Endodermal cell (in vitro differentiated cells): ENCODE measurements at regions not wholly inside any gene's neighbourhood (a gene's known extent, or its start where the extent isn't known, plus 50 kb on each side); places are given as distances from the start of the nearest gene placed in this dataset.

Experiments used
- DNase-seq: peaks from one replicate; pipeline ENCODE4 v3.0.0-alpha.2; 2017
- H3K27ac ChIP-seq: 2 replicates; pipeline ENCODE4 v1.5.1; 2013; ENCODE audit warnings: mild to moderate bottlenecking, low read depth, low read length, moderate library complexity
- H3K27me3 ChIP-seq: 2 replicates; pipeline ENCODE4 v1.6.1; 2013; ENCODE audit warnings: mild to moderate bottlenecking, low read length, moderate library complexity; ENCODE audit not compliant: insufficient read depth, control insufficient read depth, poor library complexity, severe bottlenecking
- H3K36me3 ChIP-seq: 2 replicates; pipeline ENCODE4 v1.7.0; 2013; ENCODE audit warnings: mild to moderate bottlenecking, low read length, moderate library complexity; ENCODE audit not compliant: control insufficient read depth, insufficient read depth
- H3K4me1 ChIP-seq: one replicate; pipeline ENCODE4 v1.7.0; 2013; ENCODE audit warnings: low read length; ENCODE audit not compliant: control insufficient read depth, insufficient read depth
- H3K4me3 ChIP-seq: 2 replicates; pipeline ENCODE4 v1.5.1; 2013; ENCODE audit warnings: mild to moderate bottlenecking, low read length, moderate library complexity
- H3K9ac ChIP-seq: 2 replicates; pipeline ENCODE4 v1.6.1; 2013; ENCODE audit warnings: mild to moderate bottlenecking, low read length, moderate library complexity; ENCODE audit not compliant: poor library complexity, severe bottlenecking; ENCODE audit errors: extremely low read depth
- H3K9me3 ChIP-seq: 2 replicates; pipeline ENCODE4 v1.6.1; 2013; ENCODE audit warnings: mild to moderate bottlenecking, low read length, moderate library complexity; ENCODE audit not compliant: control insufficient read depth
- H3K27ac Mint-ChIP-seq: 2 replicates; pipeline ENCODE4 v1.8.0; 2020; ENCODE audit warnings: mixed read lengths
- H3K27me3 Mint-ChIP-seq: 2 replicates; pipeline ENCODE4 v1.8.0; 2021; ENCODE audit warnings: mild to moderate bottlenecking, mixed read lengths; ENCODE audit not compliant: insufficient read depth
- H3K36me3 Mint-ChIP-seq: 2 replicates; pipeline ENCODE4 v1.8.0; 2020; ENCODE audit warnings: low read depth, mixed read lengths
- H3K4me1 Mint-ChIP-seq: 2 replicates; pipeline ENCODE4 v1.8.0; 2020; ENCODE audit warnings: mixed read lengths
- H3K4me3 Mint-ChIP-seq: 2 replicates; pipeline ENCODE4 v1.8.0; 2020; ENCODE audit warnings: mild to moderate bottlenecking, moderate library complexity, mixed read lengths
- H3K9me3 Mint-ChIP-seq: 2 replicates; pipeline ENCODE4 v1.8.0; 2020; ENCODE audit warnings: mild to moderate bottlenecking, mixed read lengths
- CTCF ChIP-seq: fragments of 200-600 bp; sonication (generic); conservative IDR thresholded peaks from 2 replicates; pipeline ENCODE4 v1.5.0; 2021; ENCODE audit warnings: antibody characterized with exemption, mild to moderate bottlenecking
- WGBS, 2 experiments: methylation state at CpG; one replicate each; pipeline versions ENCODE4 v1.1.5 to v1.1.7; 2013; ENCODE audit warnings: missing lambda C conversion rate in 2 of 2, mixed read lengths in 1 of 2; ENCODE audit not compliant: insufficient coverage in 1 of 2, insufficient read length in 1 of 2; 5-methylcytosine and 5-hydroxymethylcytosine counted together

- no peak for DNase-seq
- WGBS, 2 experiments: 83 to 100% methylated on average over 1 of the region's 1 CpG
- no peaks in the 10 kb centered on the region for H3K27me3 ChIP-seq
- H3K9me3 Mint-ChIP-seq: no peaks in the 10 kb centered on the region
- no peak overlapping the region for H3K27ac Mint-ChIP-seq
- no peaks in the 10 kb centered on the region for H3K4me1 ChIP-seq
- H3K27me3 Mint-ChIP-seq: no peaks in the 10 kb centered on the region
- no peaks in the 10 kb centered on the region for H3K36me3 Mint-ChIP-seq
- H3K36me3 ChIP-seq: no peaks in the 10 kb centered on the region
- no peak overlapping the region for H3K4me3 Mint-ChIP-seq
- no peak overlapping the region for H3K4me3 ChIP-seq
- no peaks in the 10 kb centered on the region for H3K9me3 ChIP-seq
- no peak overlapping the region for H3K27ac ChIP-seq
- H3K9ac ChIP-seq: no peak overlapping the region
- TF ChIP-seq CTCF: no peak
- H3K4me1 Mint-ChIP-seq: peaks cover 5% of the 10 kb centered on the region
Measured at GRCh38 chr7:84339306-84339705, 144.7 kb upstream of the SEMA3A start.

GRCh38 chr7:84337429-84337828, 142.8 kb upstream of the SEMA3A start:
- Histone ChIP-seq H3K27me3 (no peaks in the 10 kb centered on the region), H3K9me3 (no peaks in the 10 kb centered on the region), H3K36me3 (no peaks in the 10 kb centered on the region), H3K9ac (no peak overlapping the region), H3K4me3 (no peak overlapping the region), H3K27ac (no peak overlapping the region), H3K4me1 (no peaks in the 10 kb centered on the region)
- peaks cover 5% of the 10 kb centered on the region for H3K4me1 Mint-ChIP-seq
- 100% methylated on average over 2 of the region's 2 CpGs; no CpG with 5 or more reads in 1 of the 2 experiments for WGBS, 2 experiments
- DNase-seq: no peak
- no peaks in the 10 kb centered on the region for H3K27me3 Mint-ChIP-seq
- no peaks in the 10 kb centered on the region for H3K9me3 Mint-ChIP-seq
- H3K36me3 Mint-ChIP-seq: no peaks in the 10 kb centered on the region
- H3K27ac Mint-ChIP-seq: no peak overlapping the region
- H3K4me3 Mint-ChIP-seq: no peak overlapping the region
- no peak for TF ChIP-seq CTCF

- Mint-ChIP-seq H3K27me3 (no peaks in the 10 kb centered on the region), H3K9me3 (no peaks in the 10 kb centered on the region), H3K4me1 (peaks cover 5% of the 10 kb centered on the region), H3K36me3 (no peaks in the 10 kb centered on the region), H3K27ac (no peak overlapping the region), H3K4me3 (no peak overlapping the region)
- no CpG with 5 or more reads among the region's 1 CpG for WGBS, 2 experiments
- Histone ChIP-seq H3K27ac (no peak overlapping the region), H3K9me3 (no peaks in the 10 kb centered on the region), H3K27me3 (no peaks in the 10 kb centered on the region), H3K4me3 (no peak overlapping the region), H3K36me3 (no peaks in the 10 kb centered on the region), H3K4me1 (no peaks in the 10 kb centered on the region), H3K9ac (no peak overlapping the region)
- TF ChIP-seq CTCF: no peak
- DNase-seq: no peak
Measured at GRCh38 chr7:84336766-84337165, 142.2 kb upstream of the SEMA3A start.
